HEK293 (cell line): ENCODE measurements at regions not wholly inside any gene's neighbourhood (a gene's known extent, or its start where the extent isn't known, plus 50 kb on each side); places are given as distances from the start of the nearest gene placed in this dataset.

ENCODE experiments used
- CTCF ChIA-PET: fragments of 350-600 bp; formaldehyde crosslinking; extraction: SDS; loops from one replicate; lab custom pipeline; 2021; ENCODE audit warnings: antibody characterized with exemption; lab: Yijun Ruan, JAX
- POLR2A ChIA-PET: fragments of 300-600 bp; formaldehyde crosslinking; extraction: SDS; loops from one replicate; lab custom pipeline; 2020; ENCODE audit warnings: antibody characterized with exemption, inconsistent platforms; lab: Yijun Ruan, JAX
- H3K27ac ChIP-seq: fragments of 200-500 bp; sonication (Bioruptor generic); 2 replicates; pipeline ENCODE4 v1.5.1; 2014; ENCODE audit warnings: low read depth, low read length, control low read depth, inconsistent platforms; ENCODE audit errors: extremely low read depth
- H3K36me3 ChIP-seq, 2 experiments: fragments of 200-500 bp in 1 of 2; sonication (Bioruptor generic) in 1 of 2; 1 replicate in 1 of 2; 2 replicates in 1 of 2; pipeline ENCODE4 v1.5.1; 2014 to 2017; ENCODE audit warnings: inconsistent platforms in 2 of 2, low read length in 2 of 2; ENCODE audit not compliant: control insufficient read depth in 2 of 2, insufficient read depth in 1 of 2
- H3K4me1 ChIP-seq: fragments of 200-500 bp; sonication (Bioruptor generic); 2 replicates; pipeline ENCODE4 v1.5.1; 2014; ENCODE audit warnings: mild to moderate bottlenecking, low read length, inconsistent platforms; ENCODE audit not compliant: control insufficient read depth, insufficient read depth
- H3K4me3 ChIP-seq: 2 replicates; pipeline ENCODE4 v1.5.1; 2011; ENCODE audit warnings: low read depth, mild to moderate bottlenecking, control low read depth, low read length, moderate library complexity
- H3K9me3 ChIP-seq: fragments of 200-500 bp; sonication (Bioruptor generic); 2 replicates; pipeline ENCODE4 v1.5.1; 2014; ENCODE audit warnings: low read depth, low read length, inconsistent platforms; ENCODE audit not compliant: control insufficient read depth, insufficient read depth
- KLF10 ChIP-seq: fragments of 450-650 bp; IDR thresholded peaks from 2 replicates; pipeline ENCODE4 v1.5.1; 2018; ENCODE audit warnings: missing biosample characterization, mild to moderate bottlenecking, missing genetic modification characterization
- TRIM28 ChIP-seq: IDR thresholded peaks from 2 replicates; pipeline ENCODE4 v1.6.1; 2011; ENCODE audit warnings: low read length, control low read depth, borderline replicate concordance
- ZBTB49 ChIP-seq: fragments of 450-650 bp; formaldehyde crosslinking; IDR thresholded peaks from 2 replicates; pipeline ENCODE4 v1.5.1; 2016; ENCODE audit warnings: missing biosample characterization, missing genetic modification characterization, low read depth
- ZFP69B ChIP-seq: fragments of 450-650 bp; formaldehyde crosslinking; IDR thresholded peaks from 2 replicates; pipeline ENCODE4 v1.5.1; 2016; ENCODE audit warnings: missing biosample characterization, missing genetic modification characterization
- ZNF132 ChIP-seq: fragments of 450-650 bp; formaldehyde crosslinking; IDR thresholded peaks from 2 replicates; pipeline ENCODE4 v1.5.1; 2017; ENCODE audit warnings: missing biosample characterization, missing genetic modification characterization, borderline replicate concordance
- ZNF157 ChIP-seq: fragments of 450-650 bp; formaldehyde crosslinking; IDR thresholded peaks from 2 replicates; pipeline ENCODE4 v1.5.1; 2016; ENCODE audit warnings: missing biosample characterization, missing genetic modification characterization
- ZNF19 ChIP-seq: fragments of 450-650 bp; formaldehyde crosslinking; IDR thresholded peaks from 2 replicates; pipeline ENCODE4; 2016; ENCODE audit warnings: missing biosample characterization, missing genetic modification characterization, low read depth
- ZNF223 ChIP-seq: fragments of 450-650 bp; formaldehyde crosslinking; IDR thresholded peaks from 2 replicates; pipeline ENCODE4 v1.5.1; 2016; ENCODE audit warnings: missing biosample characterization, missing genetic modification characterization
- ZNF274 ChIP-seq, 2 experiments: fragments of 200-500 bp in 1 of 2; fragments of 450-650 bp in 1 of 2; sonication (Bioruptor generic) in 1 of 2; formaldehyde crosslinking in 1 of 2; IDR thresholded peaks; 2 replicates each; pipeline versions ENCODE4 v1.5.1 to v1.6.1; 2014 to 2016; ENCODE audit warnings: borderline replicate concordance in 1 of 2, inconsistent platforms in 1 of 2, low read length in 1 of 2, missing biosample characterization in 1 of 2, missing genetic modification characterization in 1 of 2
- ZNF292 ChIP-seq: fragments of 450-650 bp; formaldehyde crosslinking; IDR thresholded peaks from 2 replicates; pipeline ENCODE4 v1.5.1; 2016; ENCODE audit warnings: low read depth, missing biosample characterization, missing genetic modification characterization, borderline replicate concordance
- ZNF302 ChIP-seq: fragments of 450-650 bp; formaldehyde crosslinking; IDR thresholded peaks from 2 replicates; pipeline ENCODE4 v1.5.1; 2016; ENCODE audit warnings: missing biosample characterization, missing genetic modification characterization, low read depth
- ZNF335 ChIP-seq: fragments of 450-650 bp; formaldehyde crosslinking; conservative IDR thresholded peaks from 2 replicates; pipeline ENCODE4 v1.5.1; 2016; ENCODE audit warnings: missing biosample characterization, missing genetic modification characterization
- ZNF362 ChIP-seq: fragments of 450-650 bp; formaldehyde crosslinking; IDR thresholded peaks from 2 replicates; pipeline ENCODE4 v1.5.1; 2016; ENCODE audit warnings: missing biosample characterization, missing genetic modification characterization
- ZNF37A ChIP-seq: fragments of 450-650 bp; IDR thresholded peaks from 2 replicates; pipeline ENCODE4 v1.5.1; 2018; ENCODE audit warnings: missing biosample characterization, missing genetic modification characterization
- ZNF394 ChIP-seq: fragments of 450-650 bp; formaldehyde crosslinking; IDR thresholded peaks from 2 replicates; pipeline ENCODE4 v1.5.1; 2016; ENCODE audit warnings: missing biosample characterization, missing genetic modification characterization, mild to moderate bottlenecking, moderate library complexity, borderline replicate concordance
- ZNF398 ChIP-seq: fragments of 450-650 bp; formaldehyde crosslinking; IDR thresholded peaks from 2 replicates; pipeline ENCODE4 v1.5.1; 2017; ENCODE audit warnings: missing biosample characterization, missing genetic modification characterization
- ZNF513 ChIP-seq: fragments of 450-650 bp; IDR thresholded peaks from 2 replicates; pipeline ENCODE4 v1.5.1; 2018; ENCODE audit warnings: missing biosample characterization, missing genetic modification characterization
- ZNF530 ChIP-seq: fragments of 450-650 bp; formaldehyde crosslinking; IDR thresholded peaks from 2 replicates; pipeline ENCODE4 v1.5.1; 2016; ENCODE audit warnings: low read depth, missing biosample characterization, missing genetic modification characterization
- ZNF555 ChIP-seq: fragments of 450-650 bp; formaldehyde crosslinking; conservative IDR thresholded peaks from 2 replicates; pipeline ENCODE4 v1.5.1; 2017; ENCODE audit warnings: missing biosample characterization, mild to moderate bottlenecking, missing genetic modification characterization, inconsistent platforms
- ZNF571 ChIP-seq: fragments of 450-650 bp; formaldehyde crosslinking; IDR thresholded peaks from 2 replicates; pipeline ENCODE4 v1.5.0; 2017; ENCODE audit warnings: missing biosample characterization, missing genetic modification characterization
- ZNF645 ChIP-seq: fragments of 450-650 bp; formaldehyde crosslinking; IDR thresholded peaks from 2 replicates; pipeline ENCODE4; 2016; ENCODE audit warnings: missing biosample characterization, missing genetic modification characterization
- ZNF791 ChIP-seq: fragments of 450-650 bp; formaldehyde crosslinking; IDR thresholded peaks from 2 replicates; pipeline ENCODE4 v1.5.1; 2016; ENCODE audit warnings: missing biosample characterization, missing genetic modification characterization
- ZNF843 ChIP-seq: fragments of 450-650 bp; formaldehyde crosslinking; IDR thresholded peaks from 2 replicates; pipeline ENCODE4 v1.5.1; 2016; ENCODE audit warnings: missing biosample characterization, missing genetic modification characterization
- ZSCAN30 ChIP-seq: fragments of 450-650 bp; IDR thresholded peaks from 2 replicates; pipeline ENCODE4 v1.5.1; 2018; ENCODE audit warnings: missing biosample characterization, mild to moderate bottlenecking, missing genetic modification characterization, moderate library complexity
- ZSCAN4 ChIP-seq: fragments of 450-650 bp; formaldehyde crosslinking; IDR thresholded peaks from 2 replicates; pipeline ENCODE4 v1.5.1; 2017; ENCODE audit warnings: missing biosample characterization, missing genetic modification characterization

- no peaks in the 10 kb centered on the region for H3K9me3 ChIP-seq
- no peak overlapping the region for H3K27ac ChIP-seq
- TF ChIP-seq TRIM28, result no peak
- TF ChIP-seq ZNF555, result no peak
- no peak for TF ChIP-seq ZNF645
- no peak for TF ChIP-seq ZNF398 (tag by site-specific recombination)
- no peak for TF ChIP-seq ZNF530 (tag by site-specific recombination)
- no peak for TF ChIP-seq ZNF292 (tag by site-specific recombination)
- no peak for TF ChIP-seq ZNF335 (tag by site-specific recombination)
- no peak for TF ChIP-seq ZNF362 (tag by site-specific recombination)
- no peak for TF ChIP-seq ZSCAN30 (tag by site-specific recombination)
- no peak for TF ChIP-seq ZNF132 (tag by site-specific recombination)
- TF ChIP-seq ZFP69B (tag by site-specific recombination), result no peak
- TF ChIP-seq ZSCAN4 (tag by site-specific recombination), result no peak
- TF ChIP-seq ZNF513 (tag by site-specific recombination), result no peak
- TF ChIP-seq ZBTB49 (tag by site-specific recombination), result no peak
- H3K36me3 ChIP-seq, result no peaks in the 10 kb centered on the region
- CTCF ChIA-PET, result interaction anchor here (1.4 kb wide), 1 partner anchor 733 kb away, joined by 6 read pairs; no protein-coding TSS in a partner anchor
- H3K4me1 ChIP-seq, result no peaks in the 10 kb centered on the region
- POLR2A ChIA-PET, result no interaction called here
- no peak overlapping the region for H3K4me3 ChIP-seq
These were observed 410.8 kb upstream of the MCTP2 start for GRCh38 chr15:93820566-93820965.

- Histone ChIP-seq H3K9me3 (no peaks in the 10 kb centered on the region), H3K4me3 (no peak overlapping the region), H3K4me1 (no peaks in the 10 kb centered on the region), H3K27ac (no peak overlapping the region), H3K36me3 (no peaks in the 10 kb centered on the region)
- ChIA-PET CTCF (interaction anchor here (1.4 kb wide), 1 partner anchor 732 kb away, joined by 6 read pairs; no protein-coding TSS in a partner anchor), POLR2A (no interaction called here)
- TF ChIP-seq ZNF394 (tag by site-specific recombination) (no peak), ZNF223 (no peak), ZNF843 (tag by site-specific recombination) (no peak), ZNF791 (no peak), ZNF37A (tag by site-specific recombination) (no peak), ZNF302 (no peak), ZNF19 (tag by site-specific recombination) (no peak), ZNF571 (tag by site-specific recombination) (no peak), KLF10 (tag by site-specific recombination) (no peak), ZNF274 (IDR thresholded peaks at IDR 0.05; ENCODE audit: low read length) (no peak), ZNF274 (tag by site-specific recombination; IDR thresholded peaks at IDR 0.05; ENCODE audit: borderline replicate concordance) (no peak), ZNF157 (no peak)
These were observed 411.5 kb upstream of the MCTP2 start for GRCh38 chr15:93819826-93820225.
